ENCODE measurements at regions not wholly inside any gene's neighbourhood (a gene's known extent, or its start where the extent isn't known, plus 50 kb on each side); places are given as distances from the start of the nearest gene placed in this dataset.

GRCh38 chr5:31048282-31049270 lies 144.9 kb upstream of the CDH6 start:
- no peak for DNase-seq (ENCODE audit: low spot score)

- no peak for DNase-seq (ENCODE audit: low spot score)
Observed at GRCh38 chr5:31047621-31048020, 145.9 kb upstream of the CDH6 start.

- DNase-seq (ENCODE audit: low spot score): no peak
Observed at GRCh38 chr5:31047007-31047406, 146.5 kb upstream of the CDH6 start.

GRCh38 chr5:31036411-31036810 lies 157.1 kb upstream of the CDH6 start:
- peak; percentile 15 for DNase-seq (ENCODE audit: low spot score)

- DNase-seq (ENCODE audit: low spot score): no peak
Observed at GRCh38 chr5:31033295-31033694, 160.2 kb upstream of the CDH6 start.

- DNase-seq (ENCODE audit: low spot score): no peak
Observed at GRCh38 chr5:31029925-31030324, 163.6 kb upstream of the CDH6 start.

- DNase-seq (ENCODE audit: low spot score): no peak
Observed at GRCh38 chr5:31027721-31028120, 165.8 kb upstream of the CDH6 start.

GRCh38 chr5:31023105-31023504 lies 170.4 kb upstream of the CDH6 start:
- no peak for DNase-seq (ENCODE audit: low spot score)

GRCh38 chr5:31021181-31021624 lies 172.3 kb upstream of the CDH6 start:
- DNase-seq (ENCODE audit: low spot score): no peak

GRCh38 chr5:31008231-31008630 lies 185.3 kb upstream of the CDH6 start:
- no peak for DNase-seq (ENCODE audit: low spot score)

- no peak for DNase-seq (ENCODE audit: low spot score)
Observed at GRCh38 chr5:31007672-31008071, 185.8 kb upstream of the CDH6 start.

GRCh38 chr5:31000287-31000686 lies 193.2 kb upstream of the CDH6 start:
- no peak for DNase-seq (ENCODE audit: low spot score)

- DNase-seq (ENCODE audit: low spot score): no peak
Observed at GRCh38 chr5:30997681-30998080, 195.8 kb upstream of the CDH6 start.

GRCh38 chr5:30994902-30995301 lies 198.6 kb upstream of the CDH6 start:
- DNase-seq (ENCODE audit: low spot score): no peak

GRCh38 chr5:30994176-30994575 lies 199.3 kb upstream of the CDH6 start:
- DNase-seq (ENCODE audit: low spot score): no peak

- no peak for DNase-seq (ENCODE audit: low spot score)
Observed at GRCh38 chr5:30991462-30991861, 202.0 kb upstream of the CDH6 start.

- DNase-seq (ENCODE audit: low spot score): no peak
Observed at GRCh38 chr5:30981576-30981975, 211.9 kb upstream of the CDH6 start.

GRCh38 chr5:30968971-30969370 lies 224.5 kb upstream of the CDH6 start:
- no peak for DNase-seq (ENCODE audit: low spot score)

GRCh38 chr5:30960036-30960435 lies 233.4 kb upstream of the CDH6 start:
- no peak for DNase-seq (ENCODE audit: low spot score)

- DNase-seq (ENCODE audit: low spot score): no peak
Observed at GRCh38 chr5:30959238-30959637, 234.2 kb upstream of the CDH6 start.

- DNase-seq (ENCODE audit: low spot score): no peak
Observed at GRCh38 chr5:30957591-30957990, 235.9 kb upstream of the CDH6 start.

GRCh38 chr5:30956251-30956650 lies 237.2 kb upstream of the CDH6 start:
- no peak for DNase-seq (ENCODE audit: low spot score)

- no peak for DNase-seq (ENCODE audit: low spot score)
Observed at GRCh38 chr5:30937070-30937469, 256.4 kb upstream of the CDH6 start.

GRCh38 chr5:30933599-30933998 lies 259.9 kb upstream of the CDH6 start:
- no peak for DNase-seq (ENCODE audit: low spot score)
